A549 (cell line): ENCODE measurements at regions not wholly inside any gene's neighbourhood (a gene's known extent, or its start where the extent isn't known, plus 50 kb on each side); places are given as distances from the start of the nearest gene placed in this dataset.

Source experiments
- ATAC-seq, 2 experiments: fragments of 200-7000 bp in 1 of 2; fragments of >200 bp in 1 of 2; cut with Nextera tagmentation in 1 of 2; cut with Tn5 transposase in 1 of 2; 3 replicates each; pipeline versions ENCODE4 v1.8.0 to v1.9.1; 2018 to 2020; ENCODE audit warnings: mild to moderate bottlenecking in 1 of 2, moderate library complexity in 1 of 2
- CTCF ChIA-PET: fragments of 300-600 bp; sonication (Branson Sonifier 250); formaldehyde crosslinking; extraction: SDS; loops from one replicate; lab custom pipeline; 2021; ENCODE audit warnings: antibody characterized with exemption, inconsistent platforms; lab: Yijun Ruan, JAX
- POLR2A ChIA-PET: fragments of 350-600 bp; formaldehyde crosslinking; extraction: SDS; loops from one replicate; lab custom pipeline; 2021; ENCODE audit warnings: antibody characterized with exemption, inconsistent platforms; lab: Yijun Ruan, JAX
- DNase-seq, 2 experiments: peaks; one replicate each; pipeline versions ENCODE4 v3.0.0 to v3.0.0-alpha.2; 2011 to 2016; ENCODE audit warnings: low read depth in 1 of 2, low spot score in 1 of 2
- FAIRE-seq: peaks from 2 replicates; lab custom pipeline; 2011; peaks lifted over from hg19 to GRCh38; lab: Jason Lieb, UNC
- H3K27ac ChIP-seq, 2 experiments: fragments of >200 bp; sonication (Bioruptor Twin); formaldehyde crosslinking; 3 replicates each; pipeline ENCODE4 v1.5.1; 2016 to 2017
- H3K4me1 ChIP-seq: fragments of >200 bp; sonication (Bioruptor Twin); formaldehyde crosslinking; 3 replicates; pipeline ENCODE4 v1.6.1; 2016
- H3K4me2 ChIP-seq: fragments of >200 bp; sonication (Bioruptor Twin); formaldehyde crosslinking; 3 replicates; pipeline ENCODE4 v1.6.1; 2016
- H3K4me3 ChIP-seq: fragments of >200 bp; sonication (Bioruptor Twin); formaldehyde crosslinking; 3 replicates; pipeline ENCODE4 v1.5.1; 2016
- H3K9me3 ChIP-seq: fragments of >200 bp; sonication (Bioruptor Twin); formaldehyde crosslinking; 3 replicates; pipeline ENCODE4 v1.6.1; 2016
- CHD4 ChIP-seq: fragments of 200-600 bp; sonication (generic); IDR thresholded peaks from 2 replicates; pipeline ENCODE4 v1.6.1; 2016; ENCODE audit warnings: antibody characterized with exemption, mild to moderate bottlenecking, borderline replicate concordance
- CTCF ChIP-seq: fragments of >200 bp; sonication (Bioruptor Twin); formaldehyde crosslinking; IDR thresholded peaks from 3 replicates; pipeline ENCODE4 v1.5.1; 2016
- EHF ChIP-seq: fragments of 250-450 bp; sonication (Bioruptor Pico); IDR thresholded peaks from 2 replicates; pipeline ENCODE4 v1.5.0; 2020; ENCODE audit warnings: mild to moderate bottlenecking
- ELK1 ChIP-seq: fragments of 150-350 bp; IDR thresholded peaks from 2 replicates; pipeline ENCODE4 v1.6.1; 2014; ENCODE audit warnings: low read depth, mild to moderate bottlenecking, low read length
- EP300 ChIP-seq, 2 experiments: fragments of >200 bp; sonication (Bioruptor Twin); formaldehyde crosslinking; IDR thresholded peaks; 2 replicates in 1 of 2; 3 replicates in 1 of 2; pipeline ENCODE4 v1.6.1; 2016 to 2017
- HDAC2 ChIP-seq: fragments of 200-600 bp; sonication (generic); IDR thresholded peaks from 2 replicates; pipeline ENCODE4 v1.6.1; 2016
- HES2 ChIP-seq: fragments of >200 bp; sonication (Bioruptor Twin); formaldehyde crosslinking; IDR thresholded peaks from 2 replicates; pipeline ENCODE4 v1.6.1; 2016
- HEYL ChIP-seq: fragments of 250-450 bp; sonication (Bioruptor Pico); IDR thresholded peaks from 2 replicates; pipeline ENCODE4 v1.8.0; 2021; ENCODE audit warnings: mild to moderate bottlenecking, moderate library complexity
- JUN ChIP-seq, 2 experiments: fragments of >200 bp; sonication (Bioruptor Twin); formaldehyde crosslinking; IDR thresholded peaks; 2 replicates in 1 of 2; 3 replicates in 1 of 2; pipeline ENCODE4 v1.6.1; 2016 to 2017
- JUNB ChIP-seq: fragments of >200 bp; sonication (Bioruptor Twin); formaldehyde crosslinking; IDR thresholded peaks from 2 replicates; pipeline ENCODE4 v1.6.1; 2016
- MAX ChIP-seq: IDR thresholded peaks from 2 replicates; pipeline ENCODE4 v1.6.1; 2012
- MYC ChIP-seq: IDR thresholded peaks from 2 replicates; pipeline ENCODE4 v1.6.1; 2012; ENCODE audit warnings: mild to moderate bottlenecking, inconsistent platforms, low read length, improper control_type of control experiment, borderline replicate concordance
- NFE2L2 ChIP-seq: fragments of 150-350 bp; conservative IDR thresholded peaks from 2 replicates; pipeline ENCODE4 v1.6.1; 2014; ENCODE audit warnings: low read length
- PBX3 ChIP-seq: IDR thresholded peaks from 2 replicates; pipeline ENCODE4 v1.6.1; 2012
- POLR2A ChIP-seq: IDR thresholded peaks from 2 replicates; pipeline ENCODE4 v1.6.1; 2012; ENCODE audit warnings: mild to moderate bottlenecking, low read length
- RCOR1 ChIP-seq: fragments of 150-350 bp; IDR thresholded peaks from 2 replicates; pipeline ENCODE4 v1.6.1; 2014; ENCODE audit warnings: antibody characterized with exemption, low read length, low read depth
- REST ChIP-seq: fragments of 200-600 bp; sonication (generic); IDR thresholded peaks from 2 replicates; pipeline ENCODE4 v1.6.1; 2016; ENCODE audit warnings: antibody characterized with exemption, mild to moderate bottlenecking, moderate library complexity
- TP53 ChIP-seq: fragments of 250-450 bp; sonication (Bioruptor Pico); IDR thresholded peaks from 2 replicates; pipeline ENCODE4 v1.5.0; 2021; ENCODE audit warnings: mild to moderate bottlenecking, moderate library complexity
- ZC3H11A ChIP-seq: fragments of 450-650 bp; IDR thresholded peaks from 2 replicates; pipeline ENCODE4 v1.6.1; 2014; ENCODE audit warnings: antibody characterized with exemption, mild to moderate bottlenecking
- WGBS: methylation state at CpG from one replicate; pipeline ENCODE4 v1.1.6; 2017; ENCODE audit errors: missing lambda C conversion rate; 5-methylcytosine and 5-hydroxymethylcytosine counted together

- TF ChIP-seq REST (no peak), CTCF (no peak)
Observed at GRCh38 chr9:14379280-14379679, 65.3 kb upstream of the NFIB start (continued).

GRCh38 chr9:14373706-14374105, 59.8 kb upstream of the NFIB start:
- peak overlapping the region; percentile 77 to 82; a peak in 5 of 6 replicates for H3K27ac ChIP-seq
- no peak overlapping the region for H3K4me3 ChIP-seq
- H3K4me2 ChIP-seq, result peak overlapping the region; percentile 78; the same call in 2 of the 3 replicates
- TF ChIP-seq MYC (no peak), HES2 (no peak), CHD4 (no peak), EP300 (IDR thresholded peaks at IDR 0.05) (no peak), JUNB (no peak), ZC3H11A (no peak), JUN (IDR thresholded peaks at IDR 0.05) (no peak), ELK1 (no peak), POLR2A (no peak), EHF (CRISPR knock-in tag) (no peak), NFE2L2 (no peak), RCOR1 (no peak), REST (no peak), HDAC2 (no peak), MAX (no peak), TP53 (CRISPR knock-in tag) (no peak), PBX3 (no peak), HEYL (CRISPR knock-in tag) (no peak)
- H3K4me1 ChIP-seq, result peaks cover 26% of the 10 kb centered on the region
- POLR2A ChIA-PET, result no interaction called here
- DNase-seq (no peak), FAIRE-seq (no peak), ATAC-seq (no peak)
- WGBS, result 56% methylated on average over 4 of the region's 4 CpGs
- CTCF ChIA-PET, result interaction anchor here (1.9 kb wide), 1 partner anchor 20 kb away, joined by 19 read pairs; no protein-coding TSS in a partner anchor
- peaks cover 8% of the 10 kb centered on the region; the same call in 1 of the 3 replicates for H3K9me3 ChIP-seq
